GM13977 (cell line): ENCODE measurements at regions not wholly inside any gene's neighbourhood (a gene's known extent, or its start where the extent isn't known, plus 50 kb on each side); places are given as distances from the start of the nearest gene placed in this dataset.
"Not testable (repeated sequence)": the region's sequence is repeated elsewhere in the genome, so short reads cannot be mapped to it uniquely, and the experiment has no call there.

Experiments
- DNase-seq: peaks from one replicate; pipeline ENCODE4 v3.0.0; 2012; ENCODE audit warnings: low spot score
- in situ Hi-C: fragments of 300-500 bp; cut with MboI; formaldehyde crosslinking; loops from one replicate; pipeline ENCODE4 v1.12.0; 2022; ENCODE audit warnings: low sequenced_read_pairs, low pct_unique_long_range_greater_than_20kb, mixed read lengths, inconsistent platforms; ENCODE audit not compliant: unreplicated experiment
- TF ChIP-seq, protein P1 (sequence below): IDR thresholded peaks from 2 replicates; pipeline ENCODE4 v1.5.1; 2012; ENCODE audit warnings: mild to moderate bottlenecking, control low read depth; ENCODE audit not compliant: insufficient read depth; ENCODE audit errors: extremely low read depth, missing control alignments

DNA sequence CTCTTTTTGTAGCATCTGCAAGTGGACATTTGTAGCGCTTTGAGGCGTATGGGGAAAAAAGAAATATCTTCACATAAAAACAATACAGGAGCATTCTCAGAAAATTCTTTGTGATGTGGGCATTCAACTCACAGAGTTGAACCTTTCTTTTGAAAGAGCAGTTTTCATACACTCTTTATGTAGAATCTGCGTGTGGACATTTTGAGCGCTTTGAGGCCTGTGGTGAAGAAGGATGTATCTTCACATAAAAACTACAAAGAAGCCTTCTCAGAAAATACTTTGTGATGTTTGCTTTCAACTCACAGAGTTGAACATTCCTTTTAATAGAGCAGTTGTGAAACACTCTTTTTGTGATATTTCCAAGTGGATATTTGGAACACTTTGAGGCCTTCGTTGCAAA is 598.4 kb upstream of the ZNF337 start:
- TF ChIP-seq, protein P1, sequence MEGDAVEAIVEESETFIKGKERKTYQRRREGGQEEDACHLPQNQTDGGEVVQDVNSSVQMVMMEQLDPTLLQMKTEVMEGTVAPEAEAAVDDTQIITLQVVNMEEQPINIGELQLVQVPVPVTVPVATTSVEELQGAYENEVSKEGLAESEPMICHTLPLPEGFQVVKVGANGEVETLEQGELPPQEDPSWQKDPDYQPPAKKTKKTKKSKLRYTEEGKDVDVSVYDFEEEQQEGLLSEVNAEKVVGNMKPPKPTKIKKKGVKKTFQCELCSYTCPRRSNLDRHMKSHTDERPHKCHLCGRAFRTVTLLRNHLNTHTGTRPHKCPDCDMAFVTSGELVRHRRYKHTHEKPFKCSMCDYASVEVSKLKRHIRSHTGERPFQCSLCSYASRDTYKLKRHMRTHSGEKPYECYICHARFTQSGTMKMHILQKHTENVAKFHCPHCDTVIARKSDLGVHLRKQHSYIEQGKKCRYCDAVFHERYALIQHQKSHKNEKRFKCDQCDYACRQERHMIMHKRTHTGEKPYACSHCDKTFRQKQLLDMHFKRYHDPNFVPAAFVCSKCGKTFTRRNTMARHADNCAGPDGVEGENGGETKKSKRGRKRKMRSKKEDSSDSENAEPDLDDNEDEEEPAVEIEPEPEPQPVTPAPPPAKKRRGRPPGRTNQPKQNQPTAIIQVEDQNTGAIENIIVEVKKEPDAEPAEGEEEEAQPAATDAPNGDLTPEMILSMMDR, result no peak
- DNase-seq, result no peak
- in situ Hi-C loops, result no loop called here

DNA sequence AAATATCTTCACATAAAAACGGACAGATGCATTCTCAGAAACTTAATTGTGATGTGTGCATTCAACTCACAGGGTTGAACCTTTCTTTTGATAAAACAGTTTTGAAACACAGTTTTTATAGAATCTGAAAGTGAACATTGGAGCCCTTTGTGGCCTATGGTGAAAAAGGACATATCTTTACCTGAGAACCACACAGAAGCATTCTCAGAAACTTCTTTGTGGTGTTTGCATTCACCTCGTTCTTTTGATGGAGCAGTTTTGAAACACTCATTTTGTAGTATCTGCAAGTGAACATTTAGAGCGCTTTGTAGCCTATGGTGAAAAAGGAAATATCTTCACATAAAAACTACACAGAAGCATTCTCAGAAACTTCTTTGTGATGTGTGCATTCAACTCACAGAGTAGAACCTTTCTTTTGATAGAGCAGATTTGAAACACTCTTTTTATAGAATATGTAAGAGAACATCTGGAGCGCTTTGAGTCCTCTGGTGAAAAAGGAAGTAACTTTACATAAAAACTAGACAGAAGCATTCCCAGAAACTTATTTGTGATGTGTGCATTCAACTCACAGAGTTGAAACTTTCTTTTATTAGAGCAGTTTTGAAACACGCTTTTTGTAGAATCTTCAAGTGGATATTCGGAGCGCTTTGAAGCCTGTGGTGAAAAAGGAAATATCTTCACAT is 591.9 kb upstream of the ZNF337 start:
- DNase-seq, in situ Hi-C loops: not testable (repeated sequence)

DNA sequence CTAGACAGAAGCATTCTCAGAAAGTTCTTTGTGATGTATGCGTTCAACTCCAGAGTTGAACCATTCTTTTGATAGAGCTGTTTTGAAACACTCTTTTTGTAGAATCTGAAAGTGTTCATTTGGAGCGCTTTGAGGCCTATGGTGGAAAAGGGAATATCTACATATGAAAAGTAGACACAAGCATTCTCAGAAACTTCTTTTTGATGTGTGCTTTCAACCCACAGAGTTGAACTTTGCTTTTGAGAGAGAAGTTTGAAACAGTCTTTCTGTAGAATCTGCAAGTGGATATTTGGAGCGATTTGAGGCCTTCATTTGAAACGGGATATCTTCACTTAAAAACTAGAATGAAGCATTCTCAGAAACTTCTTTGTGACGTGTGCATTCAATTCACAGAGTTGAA is 582.6 kb upstream of the ZNF337 start:
- DNase-seq, result no peak
- in situ Hi-C loops, result no loop called here
- TF ChIP-seq, protein P1, result no peak

DNA sequence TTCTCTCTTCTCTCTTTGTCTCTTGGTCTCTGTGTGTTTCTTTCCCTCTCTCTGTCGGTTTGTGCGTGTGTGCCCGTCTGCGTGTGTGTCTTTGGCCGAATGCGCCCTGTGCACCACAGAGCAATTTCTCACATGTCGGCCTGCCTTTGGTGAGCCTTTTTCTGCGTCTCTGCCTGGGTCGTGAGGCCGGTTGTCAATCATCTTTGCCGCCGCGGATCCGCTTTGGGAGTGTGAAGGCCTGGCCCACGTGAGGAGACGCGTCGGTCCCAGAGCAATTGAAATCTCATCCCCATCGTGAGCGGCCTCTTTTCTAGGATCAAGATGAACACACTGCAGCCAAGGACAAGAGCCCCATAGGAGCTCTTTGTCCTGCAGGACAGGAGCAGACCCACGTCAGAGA is 580.7 kb upstream of the ZNF337 start:
- in situ Hi-C loops, result no loop called here
- TF ChIP-seq, protein P1, result no peak
- no peak for DNase-seq

DNA sequence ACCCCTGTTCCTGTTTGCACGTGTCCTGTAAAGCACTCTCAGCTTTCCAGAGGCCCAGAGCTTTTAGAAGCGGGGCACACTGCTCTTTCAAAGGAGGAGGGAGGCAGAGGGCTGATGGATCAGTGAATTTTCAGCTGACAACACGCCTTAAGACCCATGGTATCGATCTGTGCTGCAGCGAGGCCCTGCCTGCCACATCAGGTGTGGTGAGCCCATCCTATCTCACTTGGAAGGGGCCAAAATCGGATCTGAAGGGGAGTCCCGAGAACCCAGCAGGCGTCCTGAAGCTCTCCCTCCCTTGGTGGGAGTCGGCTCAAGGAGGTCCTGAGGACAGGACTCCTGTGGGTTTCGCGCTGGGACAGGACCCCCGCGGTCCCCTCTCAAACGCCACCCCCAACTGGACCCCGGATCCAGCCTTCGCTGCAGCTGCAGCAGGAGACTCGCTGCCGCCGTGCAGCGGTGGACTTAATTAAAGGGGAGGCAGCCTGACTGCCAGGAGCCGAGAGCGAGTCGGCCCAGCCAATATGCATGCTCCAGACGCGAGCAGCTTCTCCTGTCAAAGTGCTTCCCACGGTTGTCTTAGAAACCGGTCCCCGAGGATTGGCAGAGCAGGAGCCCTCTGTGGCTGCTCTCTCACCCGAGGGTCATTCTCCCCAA is 580.0 kb upstream of the ZNF337 start:
- TF ChIP-seq, protein P1, result no peak
- in situ Hi-C loops, result no loop called here
- no peak for DNase-seq

DNA sequence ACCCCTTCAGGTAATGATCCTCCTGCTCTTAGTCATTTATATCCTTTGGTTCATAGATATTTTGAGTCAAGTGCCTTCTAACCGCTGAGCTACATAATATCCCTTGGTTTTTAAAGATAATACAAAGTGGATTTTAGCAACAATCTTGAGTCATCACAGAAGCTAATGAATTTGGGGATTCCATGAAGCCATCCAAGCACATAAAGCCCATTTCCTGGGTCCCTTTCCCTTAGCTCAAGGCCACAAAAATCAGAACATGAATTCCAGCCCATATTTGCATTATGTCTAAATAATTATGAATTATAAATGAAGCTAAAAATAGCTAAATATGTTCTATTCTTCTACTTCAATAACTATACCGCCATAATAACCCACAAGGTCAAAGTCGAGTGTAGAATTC is 572.1 kb upstream of the ZNF337 start:
- DNase-seq, in situ Hi-C loops: not testable (repeated sequence)

DNA sequence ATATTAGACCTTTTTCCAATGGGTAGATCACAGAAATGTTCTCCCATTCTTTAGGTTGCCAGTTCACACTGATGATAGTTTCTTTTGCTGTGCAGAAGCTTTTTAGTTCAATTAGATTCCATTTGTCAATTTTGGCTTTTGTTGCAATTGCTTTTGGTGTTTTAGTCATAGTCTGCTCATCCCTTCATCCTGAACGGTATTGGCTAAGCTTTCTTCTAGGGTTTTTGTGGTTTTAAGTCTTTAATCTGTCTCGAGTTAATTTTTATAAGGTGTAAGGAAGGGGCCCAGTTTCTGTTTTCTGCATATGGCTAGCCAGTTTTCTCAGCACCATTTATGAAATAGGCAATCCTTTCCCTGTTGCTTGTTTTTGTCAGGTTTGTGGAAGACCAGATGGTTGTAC is 564.3 kb upstream of the ZNF337 start:
- in situ Hi-C loops, DNase-seq: not testable (repeated sequence)

DNA sequence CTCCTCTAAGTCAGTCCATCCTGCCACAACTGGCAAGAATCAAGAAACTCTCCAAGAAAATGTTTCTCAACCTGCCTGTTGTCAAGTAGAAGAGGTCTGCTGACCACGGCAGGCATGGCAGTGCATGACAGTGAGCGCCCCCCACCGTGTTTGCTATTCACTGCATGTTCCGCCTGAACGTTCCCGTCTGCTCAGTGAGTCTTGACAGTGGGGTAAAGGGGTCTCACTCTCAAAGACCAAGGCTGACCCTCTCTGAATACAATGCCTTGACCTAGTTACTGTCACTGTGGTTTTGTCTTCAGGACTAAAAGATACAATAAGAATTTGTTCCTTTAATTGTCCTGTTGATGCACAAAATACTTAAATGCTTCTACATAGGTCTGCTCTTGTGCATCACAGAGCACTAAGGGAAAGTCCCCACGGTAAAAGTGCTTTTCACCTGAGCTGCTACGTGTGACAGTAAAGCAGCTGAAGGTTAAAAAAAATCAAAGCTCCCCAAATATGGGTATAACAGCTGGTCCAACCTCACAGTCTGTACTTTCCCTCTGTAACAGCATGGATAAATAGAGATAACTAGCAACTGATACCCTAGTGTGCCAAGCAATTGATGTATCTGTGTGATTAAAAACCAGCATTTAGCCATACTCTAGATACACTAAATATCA is 555.8 kb upstream of the ZNF337 start:
- in situ Hi-C loops, DNase-seq: not testable (repeated sequence)

DNA sequence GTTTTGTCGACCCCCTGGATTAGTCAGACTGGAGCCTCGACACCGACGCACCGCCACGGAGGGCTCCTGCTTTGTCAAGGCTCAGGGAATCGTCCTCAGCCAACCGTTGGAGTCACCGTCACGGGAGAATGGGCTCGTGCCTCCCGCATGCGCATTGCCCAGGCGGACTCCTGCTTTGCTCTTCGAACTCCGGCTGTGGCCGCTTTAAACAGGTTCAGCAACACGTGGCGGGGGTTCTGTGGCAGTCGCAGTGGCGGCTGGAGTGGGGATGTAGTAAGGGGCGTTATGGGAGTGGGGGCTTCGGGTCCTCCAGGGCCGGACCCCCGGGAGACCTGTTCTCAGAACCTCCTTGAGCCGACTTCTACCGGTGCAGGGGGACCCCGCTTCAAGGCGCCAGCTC is 554.7 kb upstream of the ZNF337 start:
- in situ Hi-C loops, DNase-seq: not testable (repeated sequence)

DNA sequence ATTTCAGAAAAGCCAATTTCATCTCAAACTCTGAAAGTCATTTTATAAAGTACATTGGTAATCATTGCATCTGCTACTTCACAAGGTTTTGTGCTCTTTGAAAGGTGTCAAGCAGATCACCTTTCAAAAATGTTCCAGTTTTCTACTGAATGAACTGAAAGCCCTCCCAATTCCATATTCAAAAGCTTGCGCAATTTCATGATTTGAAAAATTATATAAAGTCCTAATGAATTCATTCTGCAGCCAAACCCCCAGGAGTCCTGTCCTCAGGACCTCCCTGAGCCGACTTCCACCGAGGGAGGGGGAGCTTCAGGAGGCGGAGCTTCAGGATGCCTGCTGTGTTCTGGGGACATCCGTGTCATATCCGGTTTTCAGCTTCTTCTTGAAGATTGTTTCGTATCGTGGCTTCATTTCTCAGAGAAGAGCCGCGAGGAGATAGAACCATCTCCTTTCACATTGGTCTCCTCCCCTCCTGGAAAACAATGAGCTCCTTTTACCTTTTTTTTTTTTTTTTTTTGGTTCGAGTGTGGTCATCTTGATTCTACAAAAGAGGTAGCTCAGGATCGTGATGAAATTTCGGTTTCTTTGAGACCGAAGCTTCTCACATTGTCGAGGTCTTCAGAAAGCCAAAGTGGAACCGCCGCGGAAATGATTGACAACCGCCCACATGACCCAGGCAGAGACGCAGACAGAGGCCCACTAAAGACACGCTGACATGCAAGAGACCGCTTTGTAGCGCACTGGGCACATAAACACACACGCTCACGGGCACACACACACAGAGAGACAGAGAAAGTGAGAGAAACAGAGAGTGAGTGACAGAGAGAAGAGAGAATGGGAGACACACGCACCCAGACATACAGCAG is 553.8 kb upstream of the ZNF337 start:
- in situ Hi-C loops, result not testable (repeated sequence)

More for the DNA sequence above, 553.8 kb upstream of the ZNF337 start:
- DNase-seq, result not testable (repeated sequence)
